Subcutaneous abdominal adipose tissue (tissue), 5 donors: ENCODE measurements at regions not wholly inside any gene's neighbourhood (a gene's known extent, or its start where the extent isn't known, plus 50 kb on each side); places are given as distances from the start of the nearest gene placed in this dataset.

Experiments used
- H3K27ac ChIP-seq: one replicate; pipeline ENCODE4 v1.7.0; 2013; ENCODE audit warnings: low read depth, mild to moderate bottlenecking, inconsistent platforms, low read length, moderate library complexity
- H3K27me3 ChIP-seq, 5 donors: one replicate each; pipeline ENCODE4 v1.7.0; 2013; ENCODE audit warnings: low read length in 5 of 5, inconsistent platforms in 1 of 5; ENCODE audit not compliant: control insufficient read depth in 5 of 5, insufficient read depth in 4 of 5
- H3K36me3 ChIP-seq, 5 donors: one replicate each; pipeline ENCODE4 v1.7.0; 2013; ENCODE audit warnings: low read length in 5 of 5; ENCODE audit not compliant: control insufficient read depth in 5 of 5, insufficient read depth in 5 of 5
- H3K4me1 ChIP-seq, 5 donors: one replicate each; pipeline ENCODE4 v1.7.0; 2013; ENCODE audit warnings: low read length in 5 of 5, mild to moderate bottlenecking in 3 of 5, moderate library complexity in 1 of 5; ENCODE audit not compliant: control insufficient read depth in 5 of 5, insufficient read depth in 5 of 5
- H3K4me3 ChIP-seq, 5 donors: one replicate each; pipeline ENCODE4 v1.7.0; 2013; ENCODE audit warnings: low read length in 5 of 5, low read depth in 1 of 5
- H3K9ac ChIP-seq, 5 donors: one replicate each; pipeline ENCODE4 v1.7.0; 2013; ENCODE audit warnings: low read length in 5 of 5, mild to moderate bottlenecking in 4 of 5, moderate library complexity in 3 of 5
- H3K9me3 ChIP-seq, 5 donors: one replicate each; pipeline ENCODE4 v1.7.0; 2013; ENCODE audit warnings: low read length in 5 of 5; ENCODE audit not compliant: control insufficient read depth in 5 of 5
- donor health status: healthy.
- donor health status: healthy.
- donor health status: healthy.
- donor health status: healthy.
- donor health status: healthy.

DNA sequence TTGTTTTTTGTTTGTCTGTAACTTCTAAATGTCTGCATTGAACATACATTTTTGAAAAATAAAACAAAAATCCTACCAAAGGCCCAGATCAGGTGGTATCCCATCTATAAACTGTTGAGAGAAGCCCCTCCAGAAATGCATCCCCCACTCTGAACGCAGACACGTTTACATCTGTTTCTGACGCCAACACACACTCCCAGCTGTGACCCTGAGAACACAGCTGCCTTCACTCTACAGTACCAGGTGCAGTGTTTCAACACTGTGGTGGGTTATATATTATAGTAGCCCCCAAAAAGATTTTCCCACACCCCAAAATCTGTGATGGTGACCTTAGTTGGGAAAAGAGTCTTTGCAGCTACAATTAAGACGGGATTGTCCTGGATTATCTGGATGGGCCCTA lies 199.1 kb upstream of the JARID2 start:
- no peak overlapping the region for H3K9ac ChIP-seq
- no peaks in the 10 kb centered on the region for H3K4me1 ChIP-seq
- no peaks in the 10 kb centered on the region for H3K36me3 ChIP-seq
- H3K9me3 ChIP-seq: no peaks in the 10 kb centered on the region
- no peaks in the 10 kb centered on the region for H3K27me3 ChIP-seq
- no peak overlapping the region for H3K4me3 ChIP-seq
- H3K27ac ChIP-seq: no peak overlapping the region

DNA sequence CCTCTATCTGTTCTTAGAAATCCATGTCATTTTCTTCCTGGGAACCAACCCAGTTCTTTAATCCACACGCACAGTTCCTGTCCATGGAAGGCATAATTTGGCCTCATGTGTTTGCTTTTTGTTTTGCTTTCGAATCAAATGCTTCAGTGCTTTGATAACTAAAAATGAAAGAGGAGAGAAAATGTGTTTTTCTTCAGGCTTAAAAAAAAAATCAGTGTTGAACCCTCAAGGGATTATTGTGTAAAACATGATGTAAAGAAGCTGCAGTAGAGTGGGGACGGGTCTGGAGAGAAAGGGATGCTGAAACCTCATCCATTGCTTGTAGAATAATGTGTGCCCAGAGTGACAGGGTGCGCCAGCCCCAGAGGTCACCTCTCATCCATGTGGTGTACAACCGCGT lies 197.5 kb upstream of the JARID2 start:
- Histone ChIP-seq H3K27ac (no peak overlapping the region), H3K4me1 (no peaks in the 10 kb centered on the region), H3K9ac (no peak overlapping the region), H3K9me3 (no peaks in the 10 kb centered on the region), H3K4me3 (no peak overlapping the region), H3K36me3 (no peaks in the 10 kb centered on the region), H3K27me3 (no peaks in the 10 kb centered on the region)

DNA sequence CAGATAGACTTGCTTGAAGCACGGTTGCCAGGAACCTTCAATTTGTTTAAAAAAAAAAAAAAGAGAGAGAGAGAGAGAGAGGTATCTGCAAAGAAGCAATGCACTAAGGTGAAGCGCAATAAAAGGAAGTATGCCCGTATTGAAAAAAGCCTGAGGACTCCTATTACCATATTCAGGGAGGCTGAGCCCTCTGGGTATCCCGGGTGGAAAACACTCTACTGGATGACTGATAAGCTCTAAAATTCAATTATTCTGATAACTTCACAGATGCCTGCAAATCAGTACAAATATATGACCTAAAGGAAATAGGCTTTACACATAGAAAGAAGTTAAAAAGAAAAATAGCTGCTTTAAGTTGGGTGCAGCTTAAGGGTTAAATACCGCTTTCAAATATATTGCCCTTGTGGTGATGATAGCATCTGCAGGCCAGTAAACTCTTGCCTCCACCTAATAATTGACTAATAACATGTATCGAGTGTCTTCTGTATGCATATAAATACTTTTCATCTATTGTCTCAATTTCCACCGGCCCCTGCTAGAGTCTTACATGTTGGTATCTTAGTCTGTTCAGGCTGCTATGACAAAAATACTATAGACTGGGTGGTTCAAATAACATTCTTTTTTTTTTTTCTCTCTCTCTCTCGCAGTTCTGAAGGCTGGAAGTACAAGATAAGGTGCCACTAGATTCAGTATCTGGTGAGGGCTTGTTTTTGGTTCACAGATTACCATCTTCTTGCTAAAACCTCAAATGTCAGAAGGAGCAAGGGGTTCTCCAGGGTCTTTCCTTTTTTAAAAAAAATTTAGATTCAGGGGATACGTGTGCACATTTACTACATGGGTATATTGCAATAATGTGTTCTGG lies 187.4 kb upstream of the JARID2 start:
- H3K4me3 ChIP-seq: no peak overlapping the region
- no peaks in the 10 kb centered on the region for H3K36me3 ChIP-seq
- no peak overlapping the region for H3K9ac ChIP-seq
- H3K4me1 ChIP-seq: peaks cover 0 to 2% (median 0%) of the 10 kb centered on the region in 5 donors
- no peak overlapping the region for H3K27ac ChIP-seq
- H3K27me3 ChIP-seq: no peaks in the 10 kb centered on the region
- peaks cover 0 to 9% (median 3%) of the 10 kb centered on the region in 5 donors for H3K9me3 ChIP-seq

DNA sequence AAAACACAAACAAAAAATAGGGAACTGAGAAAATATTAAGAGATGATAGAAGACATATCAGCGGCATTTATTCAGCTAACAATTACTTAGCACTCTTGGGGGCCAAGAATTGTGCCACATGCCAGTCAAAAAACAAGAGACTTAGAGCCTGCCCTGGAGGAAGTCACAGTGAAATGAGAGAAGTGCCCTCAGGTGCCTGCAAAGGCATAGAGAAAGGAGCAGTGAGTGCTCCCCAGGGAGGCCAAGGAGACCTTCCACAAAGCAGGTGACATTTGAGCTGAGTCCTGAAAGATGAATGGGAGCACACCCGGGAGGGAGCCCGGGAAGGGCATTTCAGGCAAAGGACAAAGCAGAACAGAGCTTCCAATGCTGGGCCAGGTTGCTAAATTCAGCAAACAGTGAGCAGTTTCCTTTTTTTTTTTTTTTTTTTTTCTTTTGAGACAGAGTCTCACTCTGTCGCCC lies 184.7 kb upstream of the JARID2 start:
- Histone ChIP-seq H3K9ac (no peak overlapping the region), H3K36me3 (no peaks in the 10 kb centered on the region), H3K27ac (no peak overlapping the region), H3K9me3 (peaks cover 0 to 9% (median 3%) of the 10 kb centered on the region in 5 donors), H3K27me3 (no peaks in the 10 kb centered on the region), H3K4me1 (peaks cover 0 to 4% (median 3%) of the 10 kb centered on the region in 5 donors), H3K4me3 (no peak overlapping the region)

DNA sequence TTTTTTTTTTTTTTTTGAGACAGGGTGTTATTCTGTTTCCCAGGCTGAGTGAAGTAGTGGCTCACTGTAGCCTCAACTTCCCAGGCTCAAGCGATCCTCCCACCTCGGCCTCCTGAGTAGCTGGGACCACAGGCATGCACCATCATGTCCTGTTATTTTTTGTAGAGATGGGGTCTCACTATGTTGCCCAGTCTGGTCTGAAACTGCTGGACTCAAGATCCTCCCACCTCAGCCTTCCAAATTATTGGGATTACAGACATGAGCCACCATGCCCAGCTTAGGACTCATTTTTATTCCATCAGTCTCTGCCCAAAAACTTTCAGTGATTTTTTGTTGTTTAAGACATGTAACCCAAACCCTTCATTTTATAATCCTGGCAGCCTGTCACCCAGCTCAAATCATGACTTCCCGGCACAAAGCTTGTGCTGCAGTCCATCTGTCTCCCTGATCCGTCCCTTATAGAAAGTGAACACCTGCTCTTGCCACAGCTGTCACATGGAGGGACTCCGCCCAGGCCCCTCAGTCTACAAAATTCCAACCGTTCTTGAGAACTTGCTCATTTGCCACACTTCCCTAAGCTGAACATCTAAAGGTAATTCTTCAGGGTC lies 183.9 kb upstream of the JARID2 start:
- Histone ChIP-seq H3K4me3 (no peak overlapping the region), H3K4me1 (peaks cover 0 to 11% (median 3%) of the 10 kb centered on the region in 5 donors), H3K27ac (no peak overlapping the region), H3K27me3 (no peaks in the 10 kb centered on the region), H3K9me3 (peaks cover 0 to 9% (median 3%) of the 10 kb centered on the region in 5 donors), H3K36me3 (no peaks in the 10 kb centered on the region), H3K9ac (no peak overlapping the region)

DNA sequence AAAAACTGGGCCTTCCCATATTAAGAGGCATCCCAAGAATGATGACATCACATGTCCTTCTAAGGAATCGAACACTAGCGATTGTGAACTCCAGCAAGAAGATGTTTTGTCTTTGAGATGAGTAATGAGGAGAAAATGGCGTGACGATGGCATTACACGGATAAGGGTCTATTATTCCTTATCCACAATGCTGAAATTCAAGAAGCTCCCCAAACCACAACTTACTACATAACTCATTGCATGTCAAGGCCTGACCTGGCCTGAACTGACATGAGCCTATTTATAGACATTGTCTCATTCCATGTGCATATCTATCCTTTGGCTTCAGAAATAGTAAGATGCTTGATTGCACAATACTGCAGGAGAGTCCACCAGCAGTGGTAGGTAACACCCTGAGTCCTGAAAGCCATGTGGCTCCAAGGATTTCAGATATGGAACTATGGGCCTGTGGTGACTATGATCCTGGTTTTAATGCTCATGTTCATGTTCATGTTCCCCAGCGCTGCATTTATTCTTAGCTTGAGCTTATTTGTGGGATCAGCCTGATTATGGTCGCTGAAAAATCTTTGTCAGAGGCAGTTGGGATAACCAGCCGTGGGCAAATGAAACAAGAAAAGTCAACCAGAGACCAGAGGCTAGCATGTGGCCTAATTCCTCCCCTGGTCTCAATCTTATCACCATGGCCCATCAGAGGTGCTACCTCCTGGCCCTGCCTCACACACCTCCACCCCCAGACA lies 183.2 kb upstream of the JARID2 start:
- peaks cover 0 to 12% (median 3%) of the 10 kb centered on the region in 5 donors for H3K4me1 ChIP-seq
- H3K4me3 ChIP-seq: no peak overlapping the region
- H3K27me3 ChIP-seq: no peaks in the 10 kb centered on the region
- no peaks in the 10 kb centered on the region for H3K36me3 ChIP-seq
- H3K9ac ChIP-seq: no peak overlapping the region
- H3K27ac ChIP-seq: no peak overlapping the region
- peaks cover 0 to 9% (median 3%) of the 10 kb centered on the region in 5 donors for H3K9me3 ChIP-seq

DNA sequence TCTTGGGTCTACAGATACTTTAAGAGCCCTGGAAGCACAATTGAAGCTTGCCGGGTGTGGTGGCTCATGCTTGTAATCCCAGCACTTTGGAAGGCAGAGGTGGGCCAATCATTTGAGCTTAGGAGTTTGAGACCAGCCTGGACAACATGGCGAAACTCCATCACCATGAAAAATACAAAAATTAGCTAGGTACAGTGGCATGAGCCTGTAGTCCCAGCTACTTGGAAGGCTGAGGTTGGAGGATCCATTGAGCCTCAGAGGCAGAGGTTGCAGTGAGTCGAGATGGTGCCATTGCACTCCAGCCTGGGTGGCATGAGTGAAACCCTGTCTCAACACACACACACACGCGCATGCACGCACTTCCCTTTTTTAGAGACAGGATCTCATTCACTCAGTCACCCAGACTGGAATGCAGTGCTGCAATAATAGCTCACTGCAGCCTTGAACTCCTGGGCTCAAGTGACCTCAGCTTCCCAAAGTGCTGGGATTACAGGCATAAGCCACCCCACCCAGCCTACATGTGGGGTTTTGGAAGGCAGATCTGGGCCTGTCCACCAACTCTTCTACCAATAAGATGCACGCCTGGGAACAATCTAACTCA lies 182.5 kb upstream of the JARID2 start:
- peaks cover 0 to 12% (median 3%) of the 10 kb centered on the region in 5 donors for H3K4me1 ChIP-seq
- no peaks in the 10 kb centered on the region for H3K27me3 ChIP-seq
- no peaks in the 10 kb centered on the region for H3K36me3 ChIP-seq
- no peak overlapping the region for H3K27ac ChIP-seq
- H3K9me3 ChIP-seq: peaks cover 0 to 9% (median 3%) of the 10 kb centered on the region in 5 donors
- no peak overlapping the region for H3K4me3 ChIP-seq
- H3K9ac ChIP-seq: no peak overlapping the region

DNA sequence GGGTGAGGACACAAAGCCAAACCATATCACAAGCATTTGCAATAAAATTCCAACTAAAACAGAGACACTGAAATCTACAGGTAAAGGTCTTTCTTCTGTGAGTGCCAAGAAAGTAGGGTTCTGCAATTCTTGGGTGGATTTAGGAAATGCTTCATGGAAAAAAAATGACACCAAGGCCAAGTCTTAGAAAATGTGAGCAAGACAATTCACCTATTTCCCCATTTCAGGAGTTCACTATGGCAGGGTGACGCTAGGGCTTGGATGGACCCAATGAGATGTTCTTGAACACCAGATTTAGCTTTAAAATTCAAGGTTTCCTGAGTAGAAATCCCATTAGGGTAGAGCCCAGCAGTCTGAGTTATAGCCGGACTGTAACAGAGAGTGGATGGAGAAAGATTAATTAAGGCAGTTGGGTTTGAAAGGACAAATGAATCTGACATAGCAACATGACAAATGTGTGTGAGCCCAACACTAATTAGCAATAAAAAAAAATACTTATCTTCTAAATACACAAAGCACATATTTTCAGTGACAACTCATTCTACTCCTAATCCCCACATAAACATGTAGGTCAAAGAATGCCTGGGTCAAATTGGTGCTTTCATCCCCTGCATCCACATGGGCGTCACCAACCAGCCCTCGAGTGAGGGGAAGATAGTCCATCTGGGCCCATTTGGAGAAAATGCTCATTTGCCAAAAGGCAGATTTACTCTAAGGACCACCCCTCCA lies 180.4 kb upstream of the JARID2 start:
- H3K4me3 ChIP-seq: no peak overlapping the region
- H3K27ac ChIP-seq: no peak overlapping the region
- no peaks in the 10 kb centered on the region for H3K27me3 ChIP-seq
- H3K4me1 ChIP-seq: peaks cover 0 to 12% (median 3%) of the 10 kb centered on the region in 5 donors
- H3K36me3 ChIP-seq: no peaks in the 10 kb centered on the region
- no peaks in the 10 kb centered on the region for H3K9me3 ChIP-seq
- H3K9ac ChIP-seq: no peak overlapping the region

DNA sequence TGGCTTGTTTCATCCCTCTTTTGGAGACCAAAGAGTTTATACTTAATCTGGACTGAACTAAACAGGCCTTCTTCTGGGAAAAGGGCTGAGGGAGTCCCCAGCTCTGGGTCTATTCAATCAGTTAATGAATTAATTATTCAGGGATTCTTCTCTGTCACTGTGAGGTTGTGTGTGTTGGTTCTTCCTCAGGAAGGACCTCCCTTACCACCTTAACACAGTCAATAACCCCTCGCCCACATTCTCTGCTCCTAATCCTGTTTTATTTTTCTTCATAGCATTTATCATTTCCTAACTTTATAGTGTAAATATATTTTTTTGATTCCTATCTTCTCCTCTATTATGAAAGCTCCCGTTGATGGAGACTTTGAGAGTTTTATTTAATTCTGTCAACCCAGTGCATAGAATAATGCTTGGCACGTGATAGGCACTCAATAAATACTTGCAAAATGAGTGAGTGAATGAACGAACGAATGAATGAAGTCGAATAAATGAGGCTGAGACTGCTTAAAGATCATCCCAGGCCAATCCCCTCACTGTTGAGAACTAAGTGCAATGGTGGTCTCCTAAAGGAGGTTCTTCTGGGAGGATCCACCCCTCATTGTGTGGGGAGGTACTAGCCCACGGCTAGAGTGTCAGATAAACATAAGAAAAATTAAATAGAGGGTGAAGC lies 179.6 kb upstream of the JARID2 start:
- H3K27me3 ChIP-seq: no peaks in the 10 kb centered on the region
- H3K27ac ChIP-seq: peak overlapping the region; percentile 44
- H3K36me3 ChIP-seq: no peaks in the 10 kb centered on the region
- no peaks in the 10 kb centered on the region for H3K9me3 ChIP-seq
- H3K9ac ChIP-seq: peak overlapping the region in 1 of 5 donors; percentile 1
- H3K4me1 ChIP-seq: peaks cover 0 to 12% (median 3%) of the 10 kb centered on the region in 5 donors
- no peak overlapping the region for H3K4me3 ChIP-seq
